Mammary epithelial cell (primary cell): ENCODE measurements at regions not wholly inside any gene's neighbourhood (a gene's known extent, or its start where the extent isn't known, plus 50 kb on each side); places are given as distances from the start of the nearest gene placed in this dataset.

Source experiments
- EZH2 ChIP-seq: IDR thresholded peaks from 2 replicates; pipeline ENCODE4 v1.6.1; 2012; ENCODE audit warnings: low read length, inconsistent platforms, borderline replicate concordance
- TF ChIP-seq, protein P1 (sequence below), 2 donors: IDR thresholded peaks in 1 of 2; conservative IDR thresholded peaks in 1 of 2; 2 replicates each; pipeline ENCODE4 v1.5.1; 2011 to 2012; ENCODE audit warnings: inconsistent platforms in 2 of 2, low read length in 2 of 2, mild to moderate bottlenecking in 2 of 2, control low read depth in 1 of 2, low read depth in 1 of 2; ENCODE audit not compliant: insufficient read depth in 1 of 2; ENCODE audit errors: extremely low read depth in 1 of 2

DNA sequence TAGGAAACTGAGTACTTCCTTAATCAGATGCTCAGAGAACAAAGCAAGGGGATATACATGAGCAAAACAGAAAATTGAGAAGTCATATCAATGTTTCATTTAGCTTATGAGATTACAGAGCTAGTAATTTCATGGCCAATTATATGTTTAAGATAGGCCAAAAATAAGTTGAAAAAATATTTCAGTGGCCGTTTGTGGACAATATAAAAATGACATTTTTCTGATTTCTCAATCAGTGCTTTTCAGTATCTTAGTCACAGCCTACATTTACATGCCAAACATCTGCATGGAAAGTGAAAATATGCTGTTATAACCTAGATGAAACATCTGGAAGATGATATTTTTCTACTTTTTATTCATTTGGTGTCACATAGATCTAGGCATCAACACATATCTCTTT is 192.5 kb downstream of the HLX start:
- TF ChIP-seq, protein P1, sequence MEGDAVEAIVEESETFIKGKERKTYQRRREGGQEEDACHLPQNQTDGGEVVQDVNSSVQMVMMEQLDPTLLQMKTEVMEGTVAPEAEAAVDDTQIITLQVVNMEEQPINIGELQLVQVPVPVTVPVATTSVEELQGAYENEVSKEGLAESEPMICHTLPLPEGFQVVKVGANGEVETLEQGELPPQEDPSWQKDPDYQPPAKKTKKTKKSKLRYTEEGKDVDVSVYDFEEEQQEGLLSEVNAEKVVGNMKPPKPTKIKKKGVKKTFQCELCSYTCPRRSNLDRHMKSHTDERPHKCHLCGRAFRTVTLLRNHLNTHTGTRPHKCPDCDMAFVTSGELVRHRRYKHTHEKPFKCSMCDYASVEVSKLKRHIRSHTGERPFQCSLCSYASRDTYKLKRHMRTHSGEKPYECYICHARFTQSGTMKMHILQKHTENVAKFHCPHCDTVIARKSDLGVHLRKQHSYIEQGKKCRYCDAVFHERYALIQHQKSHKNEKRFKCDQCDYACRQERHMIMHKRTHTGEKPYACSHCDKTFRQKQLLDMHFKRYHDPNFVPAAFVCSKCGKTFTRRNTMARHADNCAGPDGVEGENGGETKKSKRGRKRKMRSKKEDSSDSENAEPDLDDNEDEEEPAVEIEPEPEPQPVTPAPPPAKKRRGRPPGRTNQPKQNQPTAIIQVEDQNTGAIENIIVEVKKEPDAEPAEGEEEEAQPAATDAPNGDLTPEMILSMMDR (conservative IDR thresholded peaks at IDR 0.05 in 1 of 2, IDR thresholded peaks at IDR 0.05 in 1 of 2; ENCODE audit: extremely low read depth in 1 of 2, insufficient read depth in 1 of 2, low read depth in 1 of 2, low read length in 2 of 2) = no peak
- TF ChIP-seq EZH2 = no peak
